ENCODE measurements at regions not wholly inside any gene's neighbourhood (a gene's known extent, or its start where the extent isn't known, plus 50 kb on each side); places are given as distances from the start of the nearest gene placed in this dataset.

DNA sequence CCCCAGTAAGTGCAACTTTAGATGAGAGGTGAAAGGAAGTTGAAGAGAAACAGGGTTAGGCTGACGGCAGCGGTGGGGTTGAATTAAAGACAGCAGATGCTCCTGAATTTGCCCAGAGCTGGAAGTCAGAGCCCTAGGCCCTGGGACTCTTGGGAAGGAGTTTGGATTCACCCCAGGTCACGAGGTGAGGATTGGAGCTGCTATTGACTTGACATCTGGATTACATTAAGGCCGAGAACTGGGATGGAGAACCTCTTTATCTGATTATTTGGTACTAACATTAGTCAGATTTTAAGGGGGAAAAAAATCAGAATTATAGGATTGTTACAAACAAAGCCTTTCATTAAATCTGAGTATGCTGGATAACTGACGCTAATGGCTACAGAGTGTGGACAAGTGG lies 367.2 kb downstream of the ZNF536 start:
- CTCF ChIA-PET = no interaction called here
- POLR2A ChIA-PET = no interaction called here
- DNase-seq (ENCODE audit: extremely low spot score) = no peak
- no peak for TF ChIP-seq FOXA1 (IDR thresholded peaks at IDR 0.05)

DNA sequence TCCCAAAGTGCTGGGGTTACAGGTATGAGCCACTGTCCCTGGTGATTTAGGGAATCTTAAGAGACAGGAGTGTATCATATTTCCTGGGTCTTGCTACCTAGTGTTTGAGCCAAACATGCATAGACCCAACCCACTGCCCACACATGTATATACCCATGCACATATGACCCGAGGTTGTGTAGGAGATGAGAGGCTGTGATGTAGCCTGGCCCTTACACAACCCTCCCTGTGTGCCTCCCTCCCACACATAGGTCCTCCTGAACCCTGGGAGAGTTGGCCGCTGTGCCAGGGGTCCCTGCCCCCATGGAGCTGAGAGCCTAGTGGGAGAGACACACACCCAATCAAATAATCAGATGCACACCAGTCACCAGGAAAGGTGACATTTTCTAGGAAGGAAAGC lies 365.9 kb downstream of the ZNF536 start:
- CTCF ChIA-PET = no interaction called here
- POLR2A ChIA-PET = no interaction called here
- no peak for TF ChIP-seq SUZ12 (IDR thresholded peaks at IDR 0.05)
- no peak for TF ChIP-seq ELF4 (IDR thresholded peaks at IDR 0.05)
- TF ChIP-seq SP1 (IDR thresholded peaks at IDR 0.05) = no peak
- TF ChIP-seq FOXM1 (IDR thresholded peaks at IDR 0.05; ENCODE audit: borderline replicate concordance) = no peak
- DNase-seq (ENCODE audit: extremely low spot score) = no peak

DNA sequence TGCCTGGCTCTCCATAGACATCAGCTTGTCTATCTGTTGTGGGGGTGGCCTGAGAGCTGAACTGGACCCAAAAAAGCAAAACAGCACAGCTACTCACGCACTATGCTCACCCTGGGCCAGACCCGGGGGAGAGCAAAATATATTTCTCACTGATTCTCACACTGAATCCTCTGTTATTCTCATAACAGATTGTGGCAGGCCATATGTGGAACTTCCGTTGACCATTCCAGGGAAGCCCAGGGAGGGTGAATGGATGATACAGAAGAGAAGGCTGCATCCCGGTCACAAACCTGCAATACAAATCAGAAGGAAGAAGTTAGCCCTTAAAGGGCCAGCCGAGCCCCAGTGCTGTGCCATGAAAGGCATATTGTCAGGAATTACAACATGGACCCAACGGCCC lies 362.5 kb downstream of the ZNF536 start:
- POLR2A ChIA-PET = no interaction called here
- no peak for DNase-seq (ENCODE audit: extremely low spot score)
- CTCF ChIA-PET = no interaction called here
- no peak for TF ChIP-seq SUZ12 (IDR thresholded peaks at IDR 0.05)
- TF ChIP-seq NFRKB (IDR thresholded peaks at IDR 0.05) = no peak
- TF ChIP-seq FOXA1 (IDR thresholded peaks at IDR 0.05) = no peak
- no peak for TF ChIP-seq ELF4 (IDR thresholded peaks at IDR 0.05)
- TF ChIP-seq ARNT (IDR thresholded peaks at IDR 0.05) = no peak
- TF ChIP-seq, protein P1, sequence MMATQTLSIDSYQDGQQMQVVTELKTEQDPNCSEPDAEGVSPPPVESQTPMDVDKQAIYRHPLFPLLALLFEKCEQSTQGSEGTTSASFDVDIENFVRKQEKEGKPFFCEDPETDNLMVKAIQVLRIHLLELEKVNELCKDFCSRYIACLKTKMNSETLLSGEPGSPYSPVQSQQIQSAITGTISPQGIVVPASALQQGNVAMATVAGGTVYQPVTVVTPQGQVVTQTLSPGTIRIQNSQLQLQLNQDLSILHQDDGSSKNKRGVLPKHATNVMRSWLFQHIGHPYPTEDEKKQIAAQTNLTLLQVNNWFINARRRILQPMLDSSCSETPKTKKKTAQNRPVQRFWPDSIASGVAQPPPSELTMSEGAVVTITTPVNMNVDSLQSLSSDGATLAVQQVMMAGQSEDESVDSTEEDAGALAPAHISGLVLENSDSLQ (IDR thresholded peaks at IDR 0.05) = no peak
- no peak for TF ChIP-seq BHLHE40 (IDR thresholded peaks at IDR 0.05; ENCODE audit: borderline replicate concordance)
- no peak for TF ChIP-seq HDGF (IDR thresholded peaks at IDR 0.05; ENCODE audit: borderline replicate concordance)
- no peak for TF ChIP-seq LEF1 (IDR thresholded peaks at IDR 0.05; ENCODE audit: borderline replicate concordance)
- no peak for TF ChIP-seq CTBP1 (IDR thresholded peaks at IDR 0.05; ENCODE audit: borderline replicate concordance)

DNA sequence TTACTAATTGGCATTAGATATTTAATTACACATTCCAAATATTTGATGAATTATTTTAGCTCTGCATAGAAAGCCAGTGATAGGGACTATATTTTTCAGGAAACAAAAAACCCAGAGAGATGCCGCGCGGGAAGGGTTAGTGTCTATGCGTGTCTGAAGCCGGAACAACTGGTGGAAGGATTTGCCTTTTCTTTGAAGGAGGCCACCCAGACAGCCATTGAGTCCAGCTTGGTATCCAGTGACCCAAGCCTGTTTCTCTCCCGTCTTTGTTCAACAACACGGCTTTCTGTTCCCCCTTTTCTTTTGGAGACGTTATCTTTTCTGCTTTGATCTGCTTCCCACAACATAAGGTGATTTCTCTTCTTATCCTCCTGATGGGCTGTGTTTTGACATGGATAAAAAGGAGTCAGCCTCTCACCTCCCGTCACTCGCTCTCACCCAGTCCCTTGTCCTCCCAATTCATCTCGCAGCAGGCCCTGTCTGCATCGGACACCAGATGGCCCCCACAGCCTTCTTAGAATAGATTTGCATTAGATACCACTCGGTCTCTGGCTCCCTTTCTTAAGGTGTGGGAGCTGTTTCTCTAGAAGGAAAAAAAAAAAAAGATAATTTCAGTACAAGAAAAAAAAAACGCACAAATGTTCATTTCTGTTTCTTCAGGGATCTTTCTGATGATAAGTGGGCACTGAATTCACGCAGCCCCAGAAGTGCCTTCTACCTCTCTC lies 361.8 kb downstream of the ZNF536 start:
- ChIA-PET CTCF (no interaction called here), POLR2A (no interaction called here)
- no peak for DNase-seq (ENCODE audit: extremely low spot score)
- TF ChIP-seq ZNF384 (IDR thresholded peaks at IDR 0.05) (no peak), CTBP1 (IDR thresholded peaks at IDR 0.05; ENCODE audit: borderline replicate concordance) (no peak), NFRKB (IDR thresholded peaks at IDR 0.05) (no peak), L3MBTL2 (conservative IDR thresholded peaks at IDR 0.05) (no peak), FOXK2 (IDR thresholded peaks at IDR 0.05) (no peak)

DNA sequence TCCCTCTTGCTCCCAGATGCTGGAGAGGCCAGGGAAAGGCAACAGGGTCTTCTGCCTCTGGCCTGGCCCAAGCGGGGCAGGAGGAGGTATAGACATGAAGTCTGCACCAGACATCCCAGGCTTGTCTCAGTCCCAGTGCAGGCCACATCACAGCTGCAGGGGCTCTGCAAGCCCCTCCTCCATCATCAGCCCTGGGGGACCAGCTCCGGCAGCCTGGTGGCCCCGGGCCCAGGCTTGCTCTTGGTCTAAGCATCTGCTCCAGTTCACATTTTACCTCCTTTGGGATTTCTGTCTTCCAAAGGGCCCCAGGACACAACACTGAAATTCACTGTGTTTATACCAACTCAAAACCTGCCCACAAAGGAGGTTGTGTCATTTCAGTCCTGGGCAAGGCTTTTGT lies 359.4 kb downstream of the ZNF536 start:
- DNase-seq (ENCODE audit: extremely low spot score) = no peak
- ChIA-PET CTCF (no interaction called here), POLR2A (no interaction called here)
- TF ChIP-seq ARNT (IDR thresholded peaks at IDR 0.05) (no peak), FOXA1 (IDR thresholded peaks at IDR 0.05) (no peak), ZNF384 (IDR thresholded peaks at IDR 0.05) (no peak), CTBP1 (IDR thresholded peaks at IDR 0.05; ENCODE audit: borderline replicate concordance) (no peak), TARDBP (IDR thresholded peaks at IDR 0.05) (no peak), L3MBTL2 (conservative IDR thresholded peaks at IDR 0.05) (no peak), ELF4 (IDR thresholded peaks at IDR 0.05) (no peak), LEF1 (IDR thresholded peaks at IDR 0.05; ENCODE audit: borderline replicate concordance) (no peak), BHLHE40 (IDR thresholded peaks at IDR 0.05; ENCODE audit: borderline replicate concordance) (no peak), FOXM1 (IDR thresholded peaks at IDR 0.05; ENCODE audit: borderline replicate concordance) (no peak), NFRKB (IDR thresholded peaks at IDR 0.05) (no peak), SUZ12 (IDR thresholded peaks at IDR 0.05) (no peak), SP1 (IDR thresholded peaks at IDR 0.05) (no peak), HDGF (IDR thresholded peaks at IDR 0.05; ENCODE audit: borderline replicate concordance) (no peak), FOXK2 (IDR thresholded peaks at IDR 0.05) (no peak)
- TF ChIP-seq, protein P1 (IDR thresholded peaks at IDR 0.05) = no peak

DNA sequence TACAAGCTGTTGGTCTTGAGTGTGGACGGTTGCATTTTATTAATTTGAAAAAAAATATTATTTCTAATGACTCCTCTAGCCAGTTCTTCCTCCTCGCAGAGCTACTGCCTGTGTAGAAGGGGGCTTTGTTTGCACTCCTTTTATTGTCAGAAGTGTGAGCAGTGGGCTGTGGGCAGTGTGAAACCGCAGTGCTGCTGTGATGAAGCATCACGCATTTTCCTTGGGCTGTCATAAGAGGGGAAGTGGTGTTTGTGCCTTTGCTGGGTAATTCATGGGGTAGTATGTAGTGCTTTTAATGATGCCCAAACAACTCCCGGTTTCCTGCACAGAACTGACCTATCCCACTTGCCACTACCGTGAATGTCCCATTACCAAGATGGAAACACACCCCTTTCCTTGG lies 357.3 kb downstream of the ZNF536 start:
- POLR2A ChIA-PET = no interaction called here
- CTCF ChIA-PET = no interaction called here
- no peak for DNase-seq (ENCODE audit: extremely low spot score)
- TF ChIP-seq, protein P1 (IDR thresholded peaks at IDR 0.05) = no peak
- no peak for TF ChIP-seq FOXM1 (IDR thresholded peaks at IDR 0.05; ENCODE audit: borderline replicate concordance)
- no peak for TF ChIP-seq ZNF384 (IDR thresholded peaks at IDR 0.05)
- no peak for TF ChIP-seq BHLHE40 (IDR thresholded peaks at IDR 0.05; ENCODE audit: borderline replicate concordance)
- no peak for TF ChIP-seq CTBP1 (IDR thresholded peaks at IDR 0.05; ENCODE audit: borderline replicate concordance)
- TF ChIP-seq TARDBP (IDR thresholded peaks at IDR 0.05) = no peak
- no peak for TF ChIP-seq NFRKB (IDR thresholded peaks at IDR 0.05)
- TF ChIP-seq LEF1 (IDR thresholded peaks at IDR 0.05; ENCODE audit: borderline replicate concordance) = no peak
- no peak for TF ChIP-seq L3MBTL2 (conservative IDR thresholded peaks at IDR 0.05)
- TF ChIP-seq ARNT (IDR thresholded peaks at IDR 0.05) = no peak
- TF ChIP-seq SUZ12 (IDR thresholded peaks at IDR 0.05) = no peak
- no peak for TF ChIP-seq SP1 (IDR thresholded peaks at IDR 0.05)
- no peak for TF ChIP-seq FOXK2 (IDR thresholded peaks at IDR 0.05)

DNA sequence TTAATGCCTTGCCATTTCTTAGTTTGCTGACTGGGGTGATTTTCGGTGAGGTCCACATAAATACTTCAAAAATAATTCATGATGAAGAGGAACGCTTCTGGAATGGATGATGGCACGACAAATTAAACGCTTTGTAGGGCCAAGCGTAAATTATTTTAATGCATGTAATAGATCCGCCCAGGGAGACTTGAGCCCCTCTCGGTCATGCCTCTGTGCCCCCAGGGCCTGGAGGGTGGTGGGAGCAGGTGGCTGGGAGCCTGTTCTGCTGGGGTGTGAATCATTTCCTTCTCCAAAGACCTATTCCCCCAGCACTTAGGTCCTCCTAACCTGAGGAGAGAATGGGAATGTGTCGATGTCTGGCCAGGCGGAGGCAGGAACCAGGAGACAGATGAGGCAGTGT lies 350.6 kb downstream of the ZNF536 start:
- CTCF ChIA-PET = no interaction called here
- no peak for DNase-seq (ENCODE audit: extremely low spot score)

More for the DNA sequence above, 350.6 kb downstream of the ZNF536 start:
- POLR2A ChIA-PET = no interaction called here
- TF ChIP-seq ELF4 (IDR thresholded peaks at IDR 0.05) = no peak

Data from HEK293T (cell line).